OCI-LY7 (cell line): ENCODE measurements at regions not wholly inside any gene's neighbourhood (a gene's known extent, or its start where the extent isn't known, plus 50 kb on each side); places are given as distances from the start of the nearest gene placed in this dataset.

Experiments
- BruUV-seq: library from RNA; stranded (reverse); fragments of 400-500 nt; replicated peaks from 2 replicates; lab custom pipeline; 2021; lab: Mats Ljungman, UMichigan
- CTCF ChIA-PET: fragments of 300-600 bp; sonication (Branson Sonifier 250); formaldehyde crosslinking; loops from one replicate; lab custom pipeline; 2022; ENCODE audit warnings: antibody characterized with exemption; ENCODE audit not compliant: unreplicated experiment; lab: Charles Lee
- POLR2A ChIA-PET: fragments of 300-600 bp; sonication (Branson Sonifier 250); formaldehyde crosslinking; loops from one replicate; lab custom pipeline; 2022; ENCODE audit warnings: antibody characterized with exemption; lab: Charles Lee
- DNase-seq: peaks from one replicate; pipeline ENCODE4 v3.0.0-alpha.2; 2015; ENCODE audit warnings: low spot score
- H2AFZ ChIP-seq: fragments of 200-600 bp; sonication (generic), shearing (Covaris generic); 2 replicates; pipeline ENCODE4 v1.6.1; 2014; ENCODE audit warnings: mild to moderate bottlenecking, antibody characterized with exemption, low read length, moderate library complexity
- H3K27ac ChIP-seq: fragments of 200-600 bp; sonication (generic); 2 replicates; pipeline ENCODE4 v1.5.1; 2014; ENCODE audit warnings: mixed run types, low read depth, mild to moderate bottlenecking, moderate library complexity, low read length, inconsistent platforms; ENCODE audit not compliant: poor library complexity, severe bottlenecking
- H3K36me3 ChIP-seq: fragments of 200-600 bp; sonication (generic); 2 replicates; pipeline ENCODE4 v1.6.1; 2014; ENCODE audit warnings: mild to moderate bottlenecking, antibody characterized with exemption, low read length, moderate library complexity, mixed read lengths; ENCODE audit not compliant: insufficient read depth
- H3K4me1 ChIP-seq: fragments of 200-600 bp; sonication (generic); 2 replicates; pipeline ENCODE4 v1.5.1; 2014; ENCODE audit warnings: mild to moderate bottlenecking, low read length; ENCODE audit not compliant: insufficient read depth, poor library complexity, severe bottlenecking
- H3K4me2 ChIP-seq: fragments of 200-600 bp; sonication (generic); 2 replicates; pipeline ENCODE4 v1.6.1; 2014; ENCODE audit warnings: mild to moderate bottlenecking, low read length
- H3K4me3 ChIP-seq: fragments of 200-600 bp; sonication (generic); 2 replicates; pipeline ENCODE4 v1.5.1; 2014; ENCODE audit warnings: mild to moderate bottlenecking, low read depth, low read length; ENCODE audit not compliant: poor library complexity, severe bottlenecking
- H3K79me2 ChIP-seq: fragments of 200-600 bp; sonication (generic); 2 replicates; pipeline ENCODE4 v1.6.1; 2016; ENCODE audit warnings: low read depth, mild to moderate bottlenecking, low read length, moderate library complexity, mixed read lengths; ENCODE audit not compliant: insufficient read depth
- H3K9me2 ChIP-seq: fragments of 200-600 bp; sonication (generic); 2 replicates; pipeline ENCODE4 v1.6.1; 2016; ENCODE audit warnings: mild to moderate bottlenecking, low read length, mixed read lengths; ENCODE audit not compliant: insufficient read depth
- H3K9me3 ChIP-seq: fragments of 200-600 bp; sonication (generic); 2 replicates; pipeline ENCODE4 v1.6.1; 2014; ENCODE audit warnings: mild to moderate bottlenecking, mixed run types, low read length, mixed read lengths
- H4K20me1 ChIP-seq: fragments of 200-600 bp; sonication (generic); 2 replicates; pipeline ENCODE4 v1.6.1; 2014; ENCODE audit warnings: mild to moderate bottlenecking, antibody characterized with exemption, low read length, moderate library complexity, mixed read lengths; ENCODE audit not compliant: insufficient read depth
- CTCF ChIP-seq: fragments of 200-600 bp; sonication (generic); conservative IDR thresholded peaks from 2 replicates; pipeline ENCODE4 v1.5.1; 2014; ENCODE audit warnings: mild to moderate bottlenecking, antibody characterized with exemption, low read length, moderate library complexity, mixed read lengths
- EZH2phosphoT487 ChIP-seq: fragments of 200-600 bp; sonication (generic); IDR thresholded peaks from 2 replicates; pipeline ENCODE4 v1.6.1; 2018; ENCODE audit warnings: low read depth, borderline replicate concordance, mild to moderate bottlenecking, mixed run types, antibody characterized with exemption, low read length, moderate library complexity, mixed read lengths
- intact Hi-C: fragments of 100-400 bp; cut with micrococcal nuclease; formaldehyde crosslinking; loops from one replicate; pipeline ENCODE4 v1.10.0; 2022; ENCODE audit not compliant: unreplicated experiment

- no peaks in the 10 kb centered on the region for H3K79me2 ChIP-seq
- intact Hi-C loops = no loop called here
Observed at GRCh38 chr2:5387406-5387805, 304.8 kb upstream of the SOX11 start.

DNA sequence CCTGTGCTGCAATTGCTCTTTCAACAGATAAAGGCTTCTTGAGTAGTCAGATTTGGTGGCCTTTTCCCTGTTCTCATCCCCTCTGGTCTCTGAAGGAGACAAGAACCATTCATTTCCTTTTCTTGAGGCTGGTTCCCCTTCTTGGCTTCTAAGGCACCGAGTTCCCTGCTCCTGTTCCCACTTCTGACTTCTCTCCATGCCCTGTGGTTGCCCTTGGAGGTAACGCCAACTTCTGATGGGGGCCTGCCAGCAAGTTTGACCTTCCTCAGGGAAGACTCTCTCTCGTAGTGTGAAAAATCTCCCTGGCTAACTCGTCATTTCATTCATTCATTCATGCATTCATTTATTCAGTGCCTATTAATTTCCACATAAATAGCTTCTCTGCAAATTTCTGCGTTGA, 302.4 kb upstream of the SOX11 start:
- no peak for DNase-seq
- H3K27ac ChIP-seq = no peak overlapping the region
- TF ChIP-seq EZH2phosphoT487 = no peak
- no peak for TF ChIP-seq CTCF
- H3K9me2 ChIP-seq = no peaks in the 10 kb centered on the region
- no peaks in the 10 kb centered on the region for H3K36me3 ChIP-seq
- no peak overlapping the region for H3K4me2 ChIP-seq
- H2AFZ ChIP-seq = no peak overlapping the region
- no peaks in the 10 kb centered on the region for H4K20me1 ChIP-seq
- POLR2A ChIA-PET = no interaction called here
- CTCF ChIA-PET = no interaction called here
- H3K4me3 ChIP-seq = no peak overlapping the region
- intact Hi-C loops = no loop called here
- BruUV-seq = no TSS peak
- H3K79me2 ChIP-seq = no peaks in the 10 kb centered on the region
- H3K9me3 ChIP-seq = no peaks in the 10 kb centered on the region
- no peaks in the 10 kb centered on the region for H3K4me1 ChIP-seq

More at GRCh38 chr2:5387406-5387805, 304.8 kb upstream of the SOX11 start:
- Histone ChIP-seq H3K9me3 (no peaks in the 10 kb centered on the region), H3K4me3 (no peak overlapping the region), H3K9me2 (no peaks in the 10 kb centered on the region), H3K4me1 (no peaks in the 10 kb centered on the region), H3K4me2 (no peak overlapping the region), H2AFZ (no peak overlapping the region), H3K27ac (no peak overlapping the region), H3K36me3 (no peaks in the 10 kb centered on the region), H4K20me1 (no peaks in the 10 kb centered on the region)
- BruUV-seq = no TSS peak
- no peak for DNase-seq
- ChIA-PET POLR2A (no interaction called here), CTCF (no interaction called here)
- TF ChIP-seq EZH2phosphoT487 (no peak), CTCF (no peak)

GRCh38 chr2:5391362-5391761, 300.8 kb upstream of the SOX11 start:
- Histone ChIP-seq H3K4me3 (no peak overlapping the region), H3K9me2 (no peaks in the 10 kb centered on the region)
- POLR2A ChIA-PET = interaction anchor here (0.6 kb wide), 1 partner anchor 12 kb away, joined by 3 read pairs; no protein-coding TSS in a partner anchor

More at GRCh38 chr2:5391362-5391761, 300.8 kb upstream of the SOX11 start:
- CTCF ChIA-PET = no interaction called here
- no peaks in the 10 kb centered on the region for H3K4me1 ChIP-seq
- no peak for DNase-seq
- no peaks in the 10 kb centered on the region for H3K9me3 ChIP-seq
- no peak overlapping the region for H2AFZ ChIP-seq
- H3K79me2 ChIP-seq = no peaks in the 10 kb centered on the region
- no peaks in the 10 kb centered on the region for H3K36me3 ChIP-seq
- no peak overlapping the region for H3K27ac ChIP-seq
- intact Hi-C loops = no loop called here
- no peak overlapping the region for H3K4me2 ChIP-seq
- no TSS peak for BruUV-seq
- TF ChIP-seq CTCF (no peak), EZH2phosphoT487 (no peak)
- no peaks in the 10 kb centered on the region for H4K20me1 ChIP-seq
